ENCODE measurements at regions not wholly inside any gene's neighbourhood (a gene's known extent, or its start where the extent isn't known, plus 50 kb on each side); places are given as distances from the start of the nearest gene placed in this dataset.
"Not testable (repeated sequence)": the region's sequence is repeated elsewhere in the genome, so short reads cannot be mapped to it uniquely, and the experiment has no call there.

GRCh38 chr14:66322564-66322963 is 163.6 kb upstream of the CCDC196 start:
- 80 to 100% methylated on average over 1 of the region's 1 CpG for WGBS, 2 donors (ENCODE audit: low coverage in 1 of 2)
- no peak for TF ChIP-seq EP300 (IDR thresholded peaks at IDR 0.05)
- TF ChIP-seq POLR2AphosphoS5 (IDR thresholded peaks at IDR 0.05): no peak
- TF ChIP-seq POLR2A (IDR thresholded peaks at IDR 0.05): no peak
- no peak for TF ChIP-seq CTCF (IDR thresholded peaks at IDR 0.05)
- H3K9me3 ChIP-seq: peaks cover 0 to 19% (median 0%) of the 10 kb centered on the region in 3 donors
- no peaks in the 10 kb centered on the region for H3K27me3 ChIP-seq
- H3K4me1 ChIP-seq: no peaks in the 10 kb centered on the region
- H3K4me3 ChIP-seq: no peak overlapping the region
- no peaks in the 10 kb centered on the region for H3K36me3 ChIP-seq
- H3K27ac ChIP-seq: no peak overlapping the region
- no peak for ATAC-seq

DNA sequence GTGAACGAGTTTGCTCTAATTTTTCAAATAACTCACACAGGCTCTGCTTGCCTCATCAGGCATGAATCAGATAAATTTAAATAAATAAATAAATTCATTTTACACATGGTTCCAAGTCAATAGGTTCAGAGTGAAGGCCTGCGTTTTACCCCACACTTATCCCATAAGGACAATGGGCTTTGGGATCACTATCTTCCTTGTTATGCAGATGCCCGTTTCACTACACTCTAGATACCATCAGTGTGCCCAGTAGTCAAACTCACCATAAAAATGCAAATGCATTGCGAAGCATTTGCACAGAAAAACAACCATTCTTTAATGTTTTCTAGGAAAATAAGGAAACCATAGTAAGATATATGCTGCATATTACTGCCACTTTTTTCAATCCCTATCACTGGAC is 155.9 kb upstream of the CCDC196 start:
- Histone ChIP-seq H3K4me1 (no peaks in the 10 kb centered on the region), H3K27ac (no peak overlapping the region), H3K4me3 (no peak overlapping the region), H3K9me3 (no peaks in the 10 kb centered on the region), H3K27me3 (no peaks in the 10 kb centered on the region), H3K36me3 (no peaks in the 10 kb centered on the region)
- no peak for TF ChIP-seq CTCF (IDR thresholded peaks at IDR 0.05)
- no peak for TF ChIP-seq POLR2A (IDR thresholded peaks at IDR 0.05)
- no peak for TF ChIP-seq POLR2AphosphoS5 (IDR thresholded peaks at IDR 0.05)
- TF ChIP-seq EP300 (IDR thresholded peaks at IDR 0.05): no peak
- 89% methylated on average over 4 of the region's 4 CpGs for WGBS, 2 donors (ENCODE audit: low coverage in 1 of 2)
- ATAC-seq: no peak

DNA sequence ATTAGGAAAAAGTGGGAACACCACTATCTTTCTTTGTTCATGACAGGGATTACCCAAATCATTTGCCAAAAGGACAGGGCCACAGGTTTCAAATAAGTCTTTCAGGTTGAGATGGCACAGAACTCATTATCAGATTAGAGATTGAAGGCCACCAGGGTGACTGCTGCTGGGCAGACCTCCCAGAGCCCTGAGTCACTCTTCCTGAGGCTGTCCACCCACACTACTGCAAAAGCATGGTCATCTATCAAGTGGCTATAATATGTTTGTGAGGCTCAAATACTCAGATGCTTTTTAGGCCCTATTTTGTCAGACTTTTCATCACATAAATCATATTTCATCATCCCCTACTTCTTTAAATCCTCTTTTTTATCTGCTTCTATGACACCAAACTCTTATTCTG is 155.3 kb upstream of the CCDC196 start:
- Histone ChIP-seq H3K27ac (no peak overlapping the region), H3K36me3 (no peaks in the 10 kb centered on the region), H3K9me3 (peaks cover 0 to 1% (median 0%) of the 10 kb centered on the region in 3 donors), H3K4me3 (no peak overlapping the region), H3K27me3 (no peaks in the 10 kb centered on the region), H3K4me1 (no peaks in the 10 kb centered on the region)
- ATAC-seq: no peak
- TF ChIP-seq EP300 (IDR thresholded peaks at IDR 0.05) (no peak), POLR2AphosphoS5 (IDR thresholded peaks at IDR 0.05) (no peak), POLR2A (IDR thresholded peaks at IDR 0.05) (no peak), CTCF (IDR thresholded peaks at IDR 0.05) (no peak)

- H3K27ac ChIP-seq, ATAC-seq, H3K9me3 ChIP-seq: not testable (repeated sequence)
These were observed 152.9 kb upstream of the CCDC196 start for GRCh38 chr14:66333293-66333692.

GRCh38 chr14:66341239-66341638 is 144.9 kb upstream of the CCDC196 start:
- Histone ChIP-seq H3K9me3 (peaks cover 0 to 5% (median 0%) of the 10 kb centered on the region in 3 donors), H3K4me3 (no peak overlapping the region), H3K27ac (no peak overlapping the region), H3K27me3 (no peaks in the 10 kb centered on the region), H3K36me3 (no peaks in the 10 kb centered on the region), H3K4me1 (no peaks in the 10 kb centered on the region)
- TF ChIP-seq POLR2AphosphoS5 (IDR thresholded peaks at IDR 0.05) (no peak), POLR2A (IDR thresholded peaks at IDR 0.05) (no peak), EP300 (IDR thresholded peaks at IDR 0.05) (no peak), CTCF (IDR thresholded peaks at IDR 0.05) (no peak)
- no peak for ATAC-seq

More at GRCh38 chr14:66333293-66333692, 152.9 kb upstream of the CCDC196 start:
- not testable (repeated sequence) for H3K27me3 ChIP-seq, H3K4me1 ChIP-seq, H3K4me3 ChIP-seq, H3K36me3 ChIP-seq
- 60% methylated on average over 1 of the region's 3 CpGs; no CpG with 5 or more reads in 1 of the 2 donors for WGBS, 2 donors (ENCODE audit: low coverage in 1 of 2)

DNA sequence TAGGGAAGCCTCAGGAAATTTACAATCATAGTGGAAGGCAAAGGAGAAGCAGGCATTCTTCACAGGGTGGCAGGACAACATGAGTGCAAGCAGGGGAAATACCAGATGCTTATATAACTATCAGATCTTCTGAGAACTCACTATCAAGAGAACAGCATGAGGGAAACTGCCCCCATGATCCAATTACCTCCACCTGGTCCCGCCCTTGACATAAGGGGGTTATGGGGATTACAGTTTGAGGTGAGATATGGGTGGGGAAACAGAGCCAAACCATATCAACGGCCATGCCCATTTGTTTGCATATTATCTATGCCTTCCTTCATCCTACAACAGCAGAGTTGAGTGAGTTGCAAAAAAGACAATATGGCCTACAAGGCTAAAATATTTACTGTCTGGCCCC is 140.2 kb upstream of the CCDC196 start:
- H3K27ac ChIP-seq: no peak overlapping the region
- no peaks in the 10 kb centered on the region for H3K27me3 ChIP-seq
- WGBS, 2 donors (ENCODE audit: low coverage in 1 of 2): 63 to 81% methylated on average over 2 of the region's 2 CpGs
- no peaks in the 10 kb centered on the region for H3K36me3 ChIP-seq
- TF ChIP-seq EP300 (IDR thresholded peaks at IDR 0.05) (no peak), POLR2A (IDR thresholded peaks at IDR 0.05) (no peak), POLR2AphosphoS5 (IDR thresholded peaks at IDR 0.05) (no peak)
- H3K4me3 ChIP-seq: no peak overlapping the region
- no peaks in the 10 kb centered on the region for H3K4me1 ChIP-seq
- ATAC-seq: no peak
- H3K9me3 ChIP-seq: peaks cover 0 to 22% (median 0%) of the 10 kb centered on the region in 3 donors
